GM12874 (cell line): ENCODE measurements at regions not wholly inside any gene's neighbourhood (a gene's known extent, or its start where the extent isn't known, plus 50 kb on each side); places are given as distances from the start of the nearest gene placed in this dataset.
A peak's percentile ranks its signal among the peaks of the same experiment; 100 is the strongest.

ENCODE experiments used
- CTCF ChIP-seq: IDR thresholded peaks from 2 replicates; pipeline ENCODE4 v1.5.1; 2011; ENCODE audit warnings: low read depth, mild to moderate bottlenecking, control low read depth, low read length, moderate library complexity; ENCODE audit not compliant: insufficient read depth

DNA sequence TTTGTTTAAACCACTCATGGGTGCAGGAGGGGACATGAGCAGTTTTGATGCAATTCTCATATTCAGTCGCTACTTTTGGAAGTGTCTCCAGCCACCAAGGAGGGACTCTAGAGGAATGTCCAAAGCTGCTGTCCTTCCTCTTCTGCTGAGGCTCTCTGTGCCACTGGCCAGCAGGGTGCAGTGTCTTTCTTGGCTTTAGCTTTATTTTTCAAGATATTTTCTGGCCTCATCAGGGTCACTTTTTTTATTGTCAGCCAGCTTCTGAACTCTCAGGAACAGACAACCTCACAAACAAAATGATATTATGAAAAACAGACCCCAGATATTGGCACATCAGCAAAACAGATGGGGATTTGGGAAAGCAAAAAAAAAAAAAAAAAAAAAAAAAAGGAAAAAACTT lies 289.3 kb upstream of the ZSWIM2 start:
- peak; percentile 64 for TF ChIP-seq CTCF

- no peak for TF ChIP-seq CTCF
Measured at GRCh38 chr2:187136646-187137045, 287.7 kb upstream of the ZSWIM2 start.

GRCh38 chr2:187134306-187134705 lies 285.3 kb upstream of the ZSWIM2 start:
- TF ChIP-seq CTCF: no peak

GRCh38 chr2:187129868-187130267 lies 280.9 kb upstream of the ZSWIM2 start:
- TF ChIP-seq CTCF: no peak

DNA sequence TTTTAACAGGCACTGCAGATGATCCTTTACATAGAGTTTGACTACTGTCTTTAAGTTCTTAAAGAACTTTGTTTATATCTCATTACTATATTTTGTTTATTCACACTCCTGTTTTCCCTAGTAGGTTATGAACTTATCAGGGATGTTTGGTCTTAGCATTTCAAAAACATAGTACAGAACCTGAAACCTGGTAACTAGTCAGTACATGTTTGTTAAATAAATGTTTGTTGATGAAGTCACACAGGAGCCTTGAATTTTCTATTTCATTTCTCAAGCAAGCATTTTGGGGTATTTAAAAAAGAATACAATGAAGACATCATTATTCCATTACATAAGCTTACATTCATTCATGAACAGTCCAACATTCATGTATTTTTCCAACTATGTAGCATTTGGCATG lies 280.3 kb upstream of the ZSWIM2 start:
- no peak for TF ChIP-seq CTCF

DNA sequence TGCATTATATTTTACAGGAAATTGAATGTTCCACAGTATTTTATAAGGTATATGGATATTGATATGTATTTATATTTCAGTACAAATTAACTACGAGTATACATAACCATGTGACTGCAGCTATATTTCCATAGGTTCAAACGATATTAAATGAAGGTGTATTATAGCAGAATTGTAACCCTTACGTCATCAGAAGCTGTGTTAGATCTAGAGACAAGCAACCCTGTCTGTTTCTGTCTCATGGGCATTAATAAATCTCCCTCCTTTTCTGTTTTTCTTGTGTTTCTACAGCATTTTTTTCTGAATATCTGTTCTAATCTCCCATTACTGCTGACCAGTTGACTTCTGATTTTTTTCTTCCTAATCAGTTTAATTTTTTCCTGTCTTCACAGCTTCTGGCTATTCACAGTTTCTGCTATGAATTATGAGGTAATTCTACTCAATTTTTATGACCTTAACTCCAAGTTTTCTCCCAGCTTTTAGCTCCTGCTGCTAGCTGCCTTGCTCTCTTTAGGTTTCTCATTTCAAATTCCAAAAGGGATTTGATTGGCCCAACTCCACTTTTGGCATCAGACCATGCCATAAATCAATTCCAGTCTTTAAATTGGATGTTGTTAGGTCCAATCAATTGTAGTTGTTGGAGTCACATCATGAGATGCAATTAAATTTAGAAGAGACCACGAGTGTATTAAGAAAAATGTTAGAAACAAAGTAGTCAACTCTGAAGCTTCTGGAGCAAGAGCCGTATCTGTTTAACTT lies 277.5 kb upstream of the ZSWIM2 start:
- TF ChIP-seq CTCF: no peak

DNA sequence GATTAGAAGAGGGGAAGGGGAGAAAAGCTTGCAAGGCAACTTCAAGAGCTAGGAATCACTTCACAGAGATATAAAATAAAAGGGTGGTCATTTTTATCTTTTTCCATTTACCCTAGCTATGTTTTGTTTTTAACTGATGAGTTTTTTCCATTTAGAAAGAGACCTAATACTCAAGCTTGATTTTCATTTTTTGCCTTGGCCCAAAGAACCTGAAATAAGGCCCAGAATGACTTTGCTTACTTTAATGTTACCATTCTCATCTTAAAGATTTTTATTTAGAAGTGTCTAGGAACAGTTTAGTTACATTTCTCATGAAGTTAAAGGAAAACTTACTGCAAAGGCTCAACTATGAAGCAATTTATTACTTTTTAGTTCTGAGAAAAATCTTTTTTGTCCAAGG lies 276.3 kb upstream of the ZSWIM2 start:
- TF ChIP-seq CTCF: no peak

GRCh38 chr2:187124529-187124928 lies 275.6 kb upstream of the ZSWIM2 start:
- no peak for TF ChIP-seq CTCF
